ENCODE measurements at regions not wholly inside any gene's neighbourhood (a gene's known extent, or its start where the extent isn't known, plus 50 kb on each side); places are given as distances from the start of the nearest gene placed in this dataset.

DNA sequence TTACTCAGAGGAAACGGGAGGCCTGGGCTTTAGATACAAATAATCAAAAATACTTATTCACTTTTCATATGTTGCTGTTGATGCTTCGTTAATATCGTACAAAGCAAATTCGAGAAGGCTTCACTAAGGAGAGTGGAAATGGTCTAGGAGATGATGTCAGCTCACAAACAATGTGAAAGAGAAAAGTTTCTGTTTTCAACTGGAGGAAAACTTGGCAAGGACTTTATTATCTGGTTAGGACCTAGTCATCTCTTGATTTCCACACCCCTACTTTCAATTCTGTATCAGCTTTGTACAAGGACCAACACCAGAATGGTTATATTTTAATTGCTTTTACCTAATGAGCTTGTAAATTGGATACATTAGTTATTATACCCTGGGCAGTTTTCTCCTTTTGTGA, 88.0 kb downstream of the SLC10A2 start:
- TF ChIP-seq, protein P1, sequence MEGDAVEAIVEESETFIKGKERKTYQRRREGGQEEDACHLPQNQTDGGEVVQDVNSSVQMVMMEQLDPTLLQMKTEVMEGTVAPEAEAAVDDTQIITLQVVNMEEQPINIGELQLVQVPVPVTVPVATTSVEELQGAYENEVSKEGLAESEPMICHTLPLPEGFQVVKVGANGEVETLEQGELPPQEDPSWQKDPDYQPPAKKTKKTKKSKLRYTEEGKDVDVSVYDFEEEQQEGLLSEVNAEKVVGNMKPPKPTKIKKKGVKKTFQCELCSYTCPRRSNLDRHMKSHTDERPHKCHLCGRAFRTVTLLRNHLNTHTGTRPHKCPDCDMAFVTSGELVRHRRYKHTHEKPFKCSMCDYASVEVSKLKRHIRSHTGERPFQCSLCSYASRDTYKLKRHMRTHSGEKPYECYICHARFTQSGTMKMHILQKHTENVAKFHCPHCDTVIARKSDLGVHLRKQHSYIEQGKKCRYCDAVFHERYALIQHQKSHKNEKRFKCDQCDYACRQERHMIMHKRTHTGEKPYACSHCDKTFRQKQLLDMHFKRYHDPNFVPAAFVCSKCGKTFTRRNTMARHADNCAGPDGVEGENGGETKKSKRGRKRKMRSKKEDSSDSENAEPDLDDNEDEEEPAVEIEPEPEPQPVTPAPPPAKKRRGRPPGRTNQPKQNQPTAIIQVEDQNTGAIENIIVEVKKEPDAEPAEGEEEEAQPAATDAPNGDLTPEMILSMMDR (IDR thresholded peaks at IDR 0.05) = no peak
- TF ChIP-seq EZH2 (IDR thresholded peaks at IDR 0.05; ENCODE audit: borderline replicate concordance, insufficient read depth, low read depth, low read length, poor library complexity, severe bottlenecking) = no peak
